ENCODE measurements at regions not wholly inside any gene's neighbourhood (a gene's known extent, or its start where the extent isn't known, plus 50 kb on each side); places are given as distances from the start of the nearest gene placed in this dataset.

GRCh38 chr7:52140851-52141250 lies 824.2 kb upstream of the COBL start:
- TF ChIP-seq CTCF (IDR thresholded peaks at IDR 0.05) (no peak), POLR2A (IDR thresholded peaks at IDR 0.05) (no peak)
